Tibial nerve (tissue), 4 donors: ENCODE measurements at regions not wholly inside any gene's neighbourhood (a gene's known extent, or its start where the extent isn't known, plus 50 kb on each side); places are given as distances from the start of the nearest gene placed in this dataset.
"Not testable (repeated sequence)": the region's sequence is repeated elsewhere in the genome, so short reads cannot be mapped to it uniquely, and the experiment has no call there.

Experiments
- DNase-seq, 2 donors: peaks; one replicate each; pipeline ENCODE4 v3.0.0-alpha.2; 2019; ENCODE audit warnings: low spot score in 2 of 2
- H3K27ac ChIP-seq, 4 donors: fragments of 200-600 bp; sonication (generic) in 3 of 4; one replicate each; pipeline ENCODE4 v1.5.1; 2017 to 2019; ENCODE audit warnings: mild to moderate bottlenecking in 1 of 4
- H3K27me3 ChIP-seq, 2 donors: fragments of 200-600 bp; sonication (generic) in 1 of 2; one replicate each; pipeline versions ENCODE4 v1.5.1 to v1.6.0; 2017 to 2019
- H3K36me3 ChIP-seq, 3 donors: fragments of 200-600 bp; sonication (generic); one replicate each; pipeline ENCODE4 v1.5.1; 2018 to 2019
- H3K4me1 ChIP-seq, 4 donors: fragments of 200-600 bp; sonication (generic) in 3 of 4; one replicate each; pipeline ENCODE4 v1.5.1; 2017 to 2019
- H3K4me3 ChIP-seq, 4 donors: fragments of 200-600 bp; sonication (generic) in 3 of 4; one replicate each; pipeline ENCODE4 v1.5.1; 2017 to 2019; ENCODE audit warnings: mild to moderate bottlenecking in 1 of 4, moderate library complexity in 1 of 4
- H3K9me3 ChIP-seq, 4 donors: fragments of 200-600 bp; sonication (generic) in 3 of 4; one replicate each; pipeline ENCODE4 v1.5.1; 2017 to 2019
- EP300 ChIP-seq, 2 donors: sonication (generic); formaldehyde crosslinking; IDR thresholded peaks; one replicate each; pipeline ENCODE4 v1.6.1; 2017; ENCODE audit warnings: antibody characterized with exemption in 2 of 2, mild to moderate bottlenecking in 1 of 2
- POLR2A ChIP-seq, 2 donors: fragments of 450-650 bp; IDR thresholded peaks; one replicate each; pipeline ENCODE4 v1.6.1; 2017; ENCODE audit warnings: antibody characterized with exemption in 2 of 2, mild to moderate bottlenecking in 2 of 2, moderate library complexity in 2 of 2
- WGBS, 2 donors: methylation state at CpG; one replicate each; pipeline ENCODE4 v1.1.5; 2018; 5-methylcytosine and 5-hydroxymethylcytosine counted together
- TF ChIP-seq, protein P1 (sequence below), 5 experiments: fragments of 200-600 bp in 3 of 5; fragments of 450-650 bp in 2 of 5; sonication (generic) in 3 of 5; IDR thresholded peaks; one replicate each; pipeline ENCODE4 v1.5.1; 2016 to 2019; ENCODE audit warnings: antibody characterized with exemption in 5 of 5, mild to moderate bottlenecking in 3 of 5, moderate library complexity in 2 of 5

DNA sequence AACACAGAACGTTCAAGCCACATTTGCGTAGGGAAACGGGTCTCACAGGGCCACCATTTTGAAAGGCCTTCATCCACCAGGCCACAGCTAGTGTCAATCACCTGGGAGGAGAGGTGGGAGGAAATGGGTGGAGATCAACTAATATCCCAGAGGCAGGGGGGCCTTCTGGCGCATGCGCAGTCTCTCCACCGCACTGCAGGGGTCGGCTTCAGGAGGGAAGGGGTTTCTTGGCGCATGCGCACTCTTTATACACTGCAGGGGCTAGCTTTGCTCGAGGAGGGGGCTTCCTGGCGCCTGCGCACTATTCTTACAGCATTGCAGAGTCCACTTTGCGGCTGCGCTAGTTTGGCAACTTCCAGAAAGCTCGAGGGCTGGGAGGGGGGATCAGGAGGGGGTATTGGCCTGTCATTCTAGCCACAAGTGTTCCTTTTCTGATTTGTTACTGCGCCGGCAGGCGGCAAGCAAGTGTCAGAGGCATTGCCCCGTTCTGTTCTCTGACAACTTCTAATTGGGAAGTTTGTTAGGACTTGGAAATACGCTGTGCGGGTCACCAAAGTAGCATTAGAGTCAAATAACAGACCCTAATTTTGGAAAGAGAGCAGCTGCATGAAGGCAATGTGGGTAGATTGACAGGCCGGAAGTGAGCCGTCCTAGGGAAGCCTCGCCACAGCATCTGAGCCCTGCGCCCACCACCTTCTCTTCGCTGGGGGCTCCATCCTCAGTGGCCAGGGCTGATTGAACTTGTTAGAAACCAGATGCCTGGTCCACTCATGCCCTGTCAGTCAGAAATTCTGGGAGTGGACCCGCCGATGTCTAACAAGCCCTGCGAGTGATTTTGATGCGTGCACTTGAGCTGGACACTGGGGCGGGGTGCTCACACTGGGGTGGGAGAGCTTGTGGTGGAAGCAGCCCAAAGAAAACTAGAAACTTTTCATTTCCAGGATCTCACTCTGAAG lies 173.5 kb upstream of the NDN start:
- TF ChIP-seq, protein P1, sequence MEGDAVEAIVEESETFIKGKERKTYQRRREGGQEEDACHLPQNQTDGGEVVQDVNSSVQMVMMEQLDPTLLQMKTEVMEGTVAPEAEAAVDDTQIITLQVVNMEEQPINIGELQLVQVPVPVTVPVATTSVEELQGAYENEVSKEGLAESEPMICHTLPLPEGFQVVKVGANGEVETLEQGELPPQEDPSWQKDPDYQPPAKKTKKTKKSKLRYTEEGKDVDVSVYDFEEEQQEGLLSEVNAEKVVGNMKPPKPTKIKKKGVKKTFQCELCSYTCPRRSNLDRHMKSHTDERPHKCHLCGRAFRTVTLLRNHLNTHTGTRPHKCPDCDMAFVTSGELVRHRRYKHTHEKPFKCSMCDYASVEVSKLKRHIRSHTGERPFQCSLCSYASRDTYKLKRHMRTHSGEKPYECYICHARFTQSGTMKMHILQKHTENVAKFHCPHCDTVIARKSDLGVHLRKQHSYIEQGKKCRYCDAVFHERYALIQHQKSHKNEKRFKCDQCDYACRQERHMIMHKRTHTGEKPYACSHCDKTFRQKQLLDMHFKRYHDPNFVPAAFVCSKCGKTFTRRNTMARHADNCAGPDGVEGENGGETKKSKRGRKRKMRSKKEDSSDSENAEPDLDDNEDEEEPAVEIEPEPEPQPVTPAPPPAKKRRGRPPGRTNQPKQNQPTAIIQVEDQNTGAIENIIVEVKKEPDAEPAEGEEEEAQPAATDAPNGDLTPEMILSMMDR (IDR thresholded peaks at IDR 0.05): no peak
- TF ChIP-seq EP300 (IDR thresholded peaks at IDR 0.05): no peak
- no peak for TF ChIP-seq POLR2A (IDR thresholded peaks at IDR 0.05)
- Histone ChIP-seq H3K27ac (no peak overlapping the region), H3K36me3 (no peaks in the 10 kb centered on the region), H3K4me1 (no peaks in the 10 kb centered on the region), H3K27me3 (no peaks in the 10 kb centered on the region), H3K4me3 (no peak overlapping the region), H3K9me3 (no peaks in the 10 kb centered on the region)
- WGBS, 2 donors: 67 to 71% methylated on average over 30 to 31 of the region's 31 CpGs
- DNase-seq: no peak

- 39% methylated on average over 6 of the region's 6 CpGs for WGBS, 2 donors
- H3K27me3 ChIP-seq: no peaks in the 10 kb centered on the region
- no peak for DNase-seq
- H3K4me3 ChIP-seq: no peak overlapping the region
- TF ChIP-seq, protein P1 (IDR thresholded peaks at IDR 0.05): peak in 1 of 5 experiments; percentile 8
- TF ChIP-seq EP300 (IDR thresholded peaks at IDR 0.05): no peak
- no peaks in the 10 kb centered on the region for H3K36me3 ChIP-seq
- no peaks in the 10 kb centered on the region for H3K4me1 ChIP-seq
- no peak overlapping the region for H3K27ac ChIP-seq
- no peaks in the 10 kb centered on the region for H3K9me3 ChIP-seq
Observed at GRCh38 chr15:23866832-23867231, 179.7 kb upstream of the NDN start.

- no peak for DNase-seq
- peak overlapping the region in 1 of 4 donors; percentile 18 for H3K4me3 ChIP-seq
- H3K27ac ChIP-seq: no peak overlapping the region
- H3K4me1 ChIP-seq: no peaks in the 10 kb centered on the region
- no peaks in the 10 kb centered on the region for H3K9me3 ChIP-seq
- H3K36me3 ChIP-seq: no peaks in the 10 kb centered on the region
- WGBS, 2 donors: 29 to 31% methylated on average over 22 to 24 of the region's 24 CpGs
- TF ChIP-seq, protein P1 (IDR thresholded peaks at IDR 0.05): no peak
- TF ChIP-seq EP300 (IDR thresholded peaks at IDR 0.05) (no peak), POLR2A (IDR thresholded peaks at IDR 0.05) (no peak)
- no peaks in the 10 kb centered on the region for H3K27me3 ChIP-seq
Observed at GRCh38 chr15:23869396-23869795, 182.3 kb upstream of the NDN start.

GRCh38 chr15:23873613-23874012 lies 186.5 kb upstream of the NDN start:
- DNase-seq, H3K36me3 ChIP-seq, H3K27ac ChIP-seq, H3K27me3 ChIP-seq, H3K4me3 ChIP-seq, H3K4me1 ChIP-seq, H3K9me3 ChIP-seq: not testable (repeated sequence)
- WGBS, 2 donors: 80 to 88% methylated on average over 8 of the region's 8 CpGs

DNA sequence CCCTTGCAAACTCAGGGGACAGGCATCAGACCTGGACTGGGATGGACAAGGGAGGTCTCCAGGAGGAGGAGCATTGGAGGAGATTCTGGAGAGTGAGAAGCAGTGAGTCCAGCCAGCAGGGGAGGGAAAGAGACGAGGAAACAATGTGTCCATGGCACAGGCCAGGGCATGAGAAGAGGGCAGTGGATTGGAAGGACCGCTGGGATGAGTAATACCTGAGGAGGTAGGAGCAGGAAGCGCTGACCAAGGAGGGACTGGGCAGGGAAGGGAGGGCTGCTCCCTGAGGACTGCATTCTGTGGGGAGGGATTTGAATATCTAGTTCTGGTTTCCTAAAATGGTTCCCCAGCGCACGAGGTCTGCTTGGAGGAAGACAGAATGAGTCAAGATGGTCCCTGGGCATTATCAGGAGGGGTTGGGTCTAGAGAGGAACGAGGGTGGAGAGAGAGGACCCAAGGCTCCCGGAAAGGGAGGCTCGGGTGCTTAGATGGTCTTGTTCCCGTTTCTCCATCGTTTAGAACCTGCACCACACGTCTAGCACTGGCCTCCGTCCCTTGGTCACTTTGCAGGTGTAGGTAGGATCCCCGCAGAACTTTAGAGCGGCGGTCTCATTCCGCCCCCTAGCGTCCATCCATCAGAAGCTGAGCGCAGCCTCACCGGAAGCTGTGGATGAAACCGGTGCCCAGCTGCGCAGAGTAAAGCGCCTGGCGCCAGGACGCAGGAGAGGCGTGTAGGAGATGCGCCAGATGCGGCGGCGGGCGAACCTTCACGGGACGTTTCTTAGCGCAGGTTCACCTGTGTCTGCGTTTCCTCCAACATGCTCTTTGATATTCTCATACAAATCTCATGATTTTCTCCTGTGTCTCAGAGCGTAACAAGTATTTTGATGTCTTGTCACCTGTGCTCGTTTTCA lies 190.7 kb upstream of the NDN start:
- H3K27me3 ChIP-seq: no peaks in the 10 kb centered on the region
- TF ChIP-seq POLR2A (IDR thresholded peaks at IDR 0.05) (no peak), EP300 (IDR thresholded peaks at IDR 0.05) (no peak)
- TF ChIP-seq, protein P1 (IDR thresholded peaks at IDR 0.05): peak; percentile 23 to 46 (median 28)
- no peak overlapping the region for H3K27ac ChIP-seq
- no peaks in the 10 kb centered on the region for H3K4me1 ChIP-seq
- no peak overlapping the region for H3K4me3 ChIP-seq
- H3K9me3 ChIP-seq: no peaks in the 10 kb centered on the region
- no peak for DNase-seq
- 24 to 34% methylated on average over 36 of the region's 36 CpGs for WGBS, 2 donors
- H3K36me3 ChIP-seq: no peaks in the 10 kb centered on the region
